HK-2 (cell line): ENCODE measurements at regions not wholly inside any gene's neighbourhood (a gene's known extent, or its start where the extent isn't known, plus 50 kb on each side); places are given as distances from the start of the nearest gene placed in this dataset.
"Not testable (repeated sequence)": the region's sequence is repeated elsewhere in the genome, so short reads cannot be mapped to it uniquely, and the experiment has no call there.

ENCODE experiments used
- DNase-seq: peaks from one replicate; pipeline ENCODE4 v3.0.0-alpha.2; 2018; ENCODE audit not compliant: unreplicated experiment

GRCh38 chr13:111665691-111666095 lies 345.3 kb downstream of the TEX29 start:
- no peak for DNase-seq

- DNase-seq: no peak
Measured at GRCh38 chr13:111666164-111666776, 345.8 kb downstream of the TEX29 start.

GRCh38 chr13:111667757-111668156 lies 347.3 kb downstream of the TEX29 start:
- no peak for DNase-seq

- DNase-seq: no peak
Measured at GRCh38 chr13:111668451-111668850, 348.0 kb downstream of the TEX29 start.

GRCh38 chr13:111672198-111672597 lies 351.8 kb downstream of the TEX29 start:
- not testable (repeated sequence) for DNase-seq

GRCh38 chr13:111678120-111678882 lies 357.9 kb downstream of the TEX29 start:
- DNase-seq: not testable (repeated sequence)

GRCh38 chr13:111679645-111680044 lies 359.2 kb downstream of the TEX29 start:
- DNase-seq: not testable (repeated sequence)

- DNase-seq: not testable (repeated sequence)
Measured at GRCh38 chr13:111680100-111680499, 359.7 kb downstream of the TEX29 start.

GRCh38 chr13:111692028-111692427 lies 371.6 kb downstream of the TEX29 start:
- not testable (repeated sequence) for DNase-seq

GRCh38 chr13:111696121-111696520 lies 370.8 kb upstream of the SOX1 start:
- not testable (repeated sequence) for DNase-seq

GRCh38 chr13:111702059-111702458 lies 364.9 kb upstream of the SOX1 start:
- not testable (repeated sequence) for DNase-seq
